HG03103 (cell line): ENCODE measurements at regions not wholly inside any gene's neighbourhood (a gene's known extent, or its start where the extent isn't known, plus 50 kb on each side); places are given as distances from the start of the nearest gene placed in this dataset.
"Not testable (repeated sequence)": the region's sequence is repeated elsewhere in the genome, so short reads cannot be mapped to it uniquely, and the experiment has no call there.

Experiments
- ATAC-seq: cut with Tn5 transposase; IDR thresholded peaks from one replicate; pipeline ENCODE4 v1.9.1; 2021; ENCODE audit warnings: low read depth; ENCODE audit not compliant: unreplicated experiment

GRCh38 chrX:111041018-111041462 is 55.0 kb upstream of the PAK3 start:
- ATAC-seq, result no peak

GRCh38 chrX:111040377-111041017 is 55.5 kb upstream of the PAK3 start:
- ATAC-seq, result no peak

- no peak for ATAC-seq
Observed at GRCh38 chrX:111039606-111040005, 56.4 kb upstream of the PAK3 start.

- no peak for ATAC-seq
Observed at GRCh38 chrX:111035991-111036390, 60.0 kb upstream of the PAK3 start.

- ATAC-seq, result no peak
Observed at GRCh38 chrX:111035256-111035655, 60.7 kb upstream of the PAK3 start.

- not testable (repeated sequence) for ATAC-seq
Observed at GRCh38 chrX:111022998-111023397, 73.0 kb upstream of the PAK3 start.

GRCh38 chrX:111020283-111020682 is 75.7 kb upstream of the PAK3 start:
- no peak for ATAC-seq

GRCh38 chrX:111013778-111014455 is 82.1 kb upstream of the PAK3 start:
- ATAC-seq, result no peak

- no peak for ATAC-seq
Observed at GRCh38 chrX:111010111-111010510, 85.9 kb upstream of the PAK3 start.

- no peak for ATAC-seq
Observed at GRCh38 chrX:111009256-111009655, 86.7 kb upstream of the PAK3 start.

- ATAC-seq, result no peak
Observed at GRCh38 chrX:111008126-111008525, 87.9 kb upstream of the PAK3 start.

- ATAC-seq, result no peak
Observed at GRCh38 chrX:111007238-111007637, 88.8 kb upstream of the PAK3 start.

GRCh38 chrX:111006116-111006515 is 89.9 kb upstream of the PAK3 start:
- no peak for ATAC-seq

GRCh38 chrX:111005166-111005565 is 90.8 kb upstream of the PAK3 start:
- ATAC-seq, result no peak

- no peak for ATAC-seq
Observed at GRCh38 chrX:111003118-111003517, 92.9 kb upstream of the PAK3 start.

- no peak for ATAC-seq
Observed at GRCh38 chrX:110992611-110993010, 103.4 kb upstream of the PAK3 start.

GRCh38 chrX:110989869-110990268 is 106.1 kb upstream of the PAK3 start:
- no peak for ATAC-seq

GRCh38 chrX:110989447-110989846 is 106.5 kb upstream of the PAK3 start:
- no peak for ATAC-seq

GRCh38 chrX:110987292-110987691 is 108.7 kb upstream of the PAK3 start:
- ATAC-seq, result no peak

- ATAC-seq, result no peak
Observed at GRCh38 chrX:110985470-110985869, 110.5 kb upstream of the PAK3 start.

- ATAC-seq, result no peak
Observed at GRCh38 chrX:110983024-110983423, 113.0 kb upstream of the PAK3 start.

GRCh38 chrX:110966839-110967238 is 129.2 kb upstream of the PAK3 start:
- ATAC-seq, result no peak
